Activated T-helper 17 cell treated with anti-CD3 and anti-CD28 coated beads, Interleukin-2, amount 50 U/mL, for 72 hours (primary cell): ENCODE measurements at regions not wholly inside any gene's neighbourhood (a gene's known extent, or its start where the extent isn't known, plus 50 kb on each side); places are given as distances from the start of the nearest gene placed in this dataset.

Experiments used
- ATAC-seq: fragments of 150-1000 bp; cut with Tn5 transposase; replicated peaks from 2 replicates; pipeline ENCODE4 v1.10.0; 2021; ENCODE audit warnings: mild to moderate bottlenecking, moderate library complexity
- H3K27ac Mint-ChIP-seq: one replicate; pipeline ENCODE4 v1.8.0; 2022; ENCODE audit warnings: mixed read lengths
- H3K27me3 Mint-ChIP-seq: one replicate; pipeline ENCODE4 v1.8.0; 2022; ENCODE audit warnings: mixed read lengths
- H3K36me3 Mint-ChIP-seq: one replicate; pipeline ENCODE4 v1.8.0; 2022; ENCODE audit warnings: low read depth, mild to moderate bottlenecking, mixed read lengths
- H3K4me1 Mint-ChIP-seq: one replicate; pipeline ENCODE4 v1.8.0; 2022; ENCODE audit warnings: mixed read lengths
- H3K4me3 Mint-ChIP-seq: one replicate; pipeline ENCODE4 v1.8.0; 2022; ENCODE audit warnings: mild to moderate bottlenecking, mixed read lengths
- H3K9me3 Mint-ChIP-seq: one replicate; pipeline ENCODE4 v1.8.0; 2022; ENCODE audit warnings: mixed read lengths

DNA sequence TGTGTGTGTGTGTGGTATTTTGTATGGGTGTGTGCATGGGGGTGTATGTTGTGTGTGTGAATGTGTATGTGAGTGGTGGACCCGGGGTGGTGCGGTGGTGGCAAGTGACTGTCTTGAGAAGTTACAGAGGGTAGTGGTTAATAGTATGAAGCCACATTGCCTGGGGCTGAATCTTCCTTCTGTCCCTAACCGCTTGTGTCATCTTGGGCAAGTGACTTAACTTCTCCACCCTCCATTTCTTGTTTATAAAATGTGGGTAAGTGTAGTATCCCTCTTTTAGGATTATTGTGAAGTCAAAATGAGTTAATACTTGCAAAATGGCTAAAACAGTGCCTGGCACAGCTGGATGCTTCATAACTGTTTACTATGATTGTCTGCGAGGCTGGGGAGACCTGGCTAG is 63.5 kb downstream of the MYCN start:
- no peak overlapping the region for H3K4me3 Mint-ChIP-seq
- no peak for ATAC-seq

GRCh38 chr2:16003152-16003551 is 62.8 kb downstream of the MYCN start:
- H3K27ac Mint-ChIP-seq = no peak overlapping the region
- no peak overlapping the region for H3K4me3 Mint-ChIP-seq
- ATAC-seq = no peak
- no peaks in the 10 kb centered on the region for H3K4me1 Mint-ChIP-seq
- H3K27me3 Mint-ChIP-seq = peaks cover 18% of the 10 kb centered on the region
- peaks cover 3% of the 10 kb centered on the region for H3K9me3 Mint-ChIP-seq
- no peaks in the 10 kb centered on the region for H3K36me3 Mint-ChIP-seq

More for the DNA sequence above, 63.5 kb downstream of the MYCN start:
- H3K4me1 Mint-ChIP-seq = no peaks in the 10 kb centered on the region
- H3K36me3 Mint-ChIP-seq = no peaks in the 10 kb centered on the region
- no peak overlapping the region for H3K27ac Mint-ChIP-seq
- H3K9me3 Mint-ChIP-seq = peaks cover 3% of the 10 kb centered on the region
- H3K27me3 Mint-ChIP-seq = peaks cover 18% of the 10 kb centered on the region

GRCh38 chr2:16002575-16002974 is 62.2 kb downstream of the MYCN start:
- H3K4me1 Mint-ChIP-seq = no peaks in the 10 kb centered on the region
- no peak overlapping the region for H3K27ac Mint-ChIP-seq
- no peak overlapping the region for H3K4me3 Mint-ChIP-seq
- ATAC-seq = no peak
- no peaks in the 10 kb centered on the region for H3K36me3 Mint-ChIP-seq
- H3K9me3 Mint-ChIP-seq = peaks cover 3% of the 10 kb centered on the region
- peaks cover 18% of the 10 kb centered on the region for H3K27me3 Mint-ChIP-seq

- H3K27ac Mint-ChIP-seq = no peak overlapping the region
- H3K4me3 Mint-ChIP-seq = no peak overlapping the region
- no peaks in the 10 kb centered on the region for H3K36me3 Mint-ChIP-seq
- peaks cover 18% of the 10 kb centered on the region for H3K27me3 Mint-ChIP-seq
- peaks cover 3% of the 10 kb centered on the region for H3K9me3 Mint-ChIP-seq
- H3K4me1 Mint-ChIP-seq = no peaks in the 10 kb centered on the region
- ATAC-seq = no peak
Observed at GRCh38 chr2:16002144-16002543, 61.8 kb downstream of the MYCN start.

GRCh38 chr2:16000642-16001041 is 60.3 kb downstream of the MYCN start:
- H3K27ac Mint-ChIP-seq = no peak overlapping the region
- no peak overlapping the region for H3K4me3 Mint-ChIP-seq
- no peak for ATAC-seq
- no peaks in the 10 kb centered on the region for H3K36me3 Mint-ChIP-seq
- H3K9me3 Mint-ChIP-seq = peaks cover 3% of the 10 kb centered on the region
- H3K27me3 Mint-ChIP-seq = peaks cover 17% of the 10 kb centered on the region
- H3K4me1 Mint-ChIP-seq = no peaks in the 10 kb centered on the region

DNA sequence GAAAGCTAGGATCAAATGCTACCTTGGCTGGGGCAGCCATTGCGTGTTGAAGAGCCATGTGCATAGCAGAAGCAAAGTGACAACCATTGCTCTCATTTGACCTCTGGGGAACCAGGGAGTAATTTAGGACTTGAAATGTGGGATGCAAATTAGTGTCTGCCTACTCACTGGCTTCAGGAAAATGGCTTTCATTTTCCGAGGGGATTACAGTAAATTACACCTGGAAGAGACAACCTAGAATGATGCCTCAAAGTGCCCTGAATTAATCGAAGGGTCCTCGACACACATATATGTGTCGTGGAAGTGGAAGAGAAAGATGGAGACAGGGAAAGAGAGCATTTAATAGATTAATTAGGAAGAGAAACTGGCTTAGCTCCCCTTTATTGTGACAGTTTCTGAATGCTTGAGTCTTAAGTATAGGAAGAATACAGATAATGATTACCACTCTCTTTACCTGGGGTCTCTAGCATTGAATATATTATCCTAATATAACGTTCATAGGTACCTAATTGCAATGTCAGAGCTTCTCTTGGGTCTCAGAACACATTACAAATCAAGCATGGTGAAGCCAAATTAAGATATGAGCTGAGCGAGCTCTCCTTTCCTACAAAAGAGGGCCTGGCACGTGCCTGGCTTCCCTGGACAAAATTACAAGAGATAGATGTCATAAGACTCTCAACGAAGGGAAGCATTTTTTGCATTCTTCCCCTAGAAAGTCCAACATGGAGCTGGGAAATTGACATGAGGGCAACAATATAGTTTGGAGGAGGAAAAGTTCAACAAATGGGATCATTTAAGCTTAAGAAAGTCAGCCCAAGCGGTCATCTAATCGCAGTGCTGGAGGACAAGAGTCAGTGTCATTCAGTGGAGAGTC is 59.5 kb downstream of the MYCN start:
- H3K9me3 Mint-ChIP-seq = peaks cover 3% of the 10 kb centered on the region
- ATAC-seq = no peak
- no peak overlapping the region for H3K27ac Mint-ChIP-seq
- no peaks in the 10 kb centered on the region for H3K4me1 Mint-ChIP-seq
- H3K27me3 Mint-ChIP-seq = peaks cover 9% of the 10 kb centered on the region
- H3K36me3 Mint-ChIP-seq = no peaks in the 10 kb centered on the region
- no peak overlapping the region for H3K4me3 Mint-ChIP-seq

- no peak for ATAC-seq
- H3K4me1 Mint-ChIP-seq = no peaks in the 10 kb centered on the region
- no peaks in the 10 kb centered on the region for H3K9me3 Mint-ChIP-seq
Observed at GRCh38 chr2:15997728-15998280, 57.5 kb downstream of the MYCN start.

GRCh38 chr2:15996536-15997423 is 56.4 kb downstream of the MYCN start:
- H3K36me3 Mint-ChIP-seq = no peaks in the 10 kb centered on the region
- no peak for ATAC-seq
- H3K4me3 Mint-ChIP-seq = no peak overlapping the region
- no peaks in the 10 kb centered on the region for H3K9me3 Mint-ChIP-seq
- H3K27ac Mint-ChIP-seq = no peak overlapping the region
- peaks cover 4% of the 10 kb centered on the region for H3K27me3 Mint-ChIP-seq
- no peaks in the 10 kb centered on the region for H3K4me1 Mint-ChIP-seq

More at GRCh38 chr2:15997728-15998280, 57.5 kb downstream of the MYCN start:
- Mint-ChIP-seq H3K27me3 (peaks cover 4% of the 10 kb centered on the region), H3K27ac (no peak overlapping the region), H3K4me3 (no peak overlapping the region), H3K36me3 (no peaks in the 10 kb centered on the region)
